GM19239 (cell line): ENCODE measurements at regions not wholly inside any gene's neighbourhood (a gene's known extent, or its start where the extent isn't known, plus 50 kb on each side); places are given as distances from the start of the nearest gene placed in this dataset.
"Not testable (repeated sequence)": the region's sequence is repeated elsewhere in the genome, so short reads cannot be mapped to it uniquely, and the experiment has no call there.

Experiments
- DNase-seq: peaks from one replicate; pipeline ENCODE4 v3.0.0; 2011; ENCODE audit warnings: low spot score; ENCODE audit not compliant: insufficient read length
- FAIRE-seq: peaks from 2 replicates; lab custom pipeline; 2011; peaks lifted over from hg19 to GRCh38; lab: Jason Lieb, UNC

DNA sequence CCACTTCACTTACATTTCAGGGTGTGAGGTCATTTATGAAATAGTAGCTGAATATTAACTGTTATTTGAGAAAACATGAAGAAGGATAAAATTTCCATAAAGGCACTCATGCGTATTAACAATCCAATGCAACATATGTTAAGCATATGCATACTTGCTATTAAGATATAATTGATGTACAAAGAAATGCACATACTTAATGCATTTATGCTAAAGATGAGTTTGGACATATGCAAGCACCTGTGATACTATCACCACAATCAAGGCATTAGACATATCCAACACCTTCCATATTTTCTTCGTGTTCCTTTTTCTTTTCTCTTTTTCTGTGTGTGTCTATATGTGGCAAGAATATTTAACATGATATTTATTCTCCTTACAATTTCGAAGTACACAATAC lies 464.8 kb upstream of the BRINP3 start:
- FAIRE-seq: no peak

DNA sequence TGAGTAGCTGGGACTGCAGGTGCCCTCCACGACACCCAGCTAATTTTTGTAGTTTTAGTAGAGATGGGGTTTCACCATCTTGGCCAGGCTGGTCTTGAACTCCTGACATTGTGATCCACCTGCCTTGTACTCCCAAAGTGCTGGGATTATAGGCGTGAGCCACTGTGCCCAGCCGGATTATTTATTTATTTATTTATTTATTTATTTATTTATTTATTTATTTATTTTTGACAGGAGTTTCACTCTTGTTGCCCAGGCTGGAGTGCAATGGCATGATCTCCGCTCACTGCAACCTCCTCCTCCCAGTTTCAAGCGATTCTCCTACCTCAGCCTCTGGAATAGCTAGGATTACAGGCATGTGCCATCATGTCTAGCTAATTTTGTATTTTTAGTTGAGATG lies 466.1 kb upstream of the BRINP3 start:
- not testable (repeated sequence) for DNase-seq, FAIRE-seq

More for the DNA sequence above, 464.8 kb upstream of the BRINP3 start:
- no peak for DNase-seq

DNA sequence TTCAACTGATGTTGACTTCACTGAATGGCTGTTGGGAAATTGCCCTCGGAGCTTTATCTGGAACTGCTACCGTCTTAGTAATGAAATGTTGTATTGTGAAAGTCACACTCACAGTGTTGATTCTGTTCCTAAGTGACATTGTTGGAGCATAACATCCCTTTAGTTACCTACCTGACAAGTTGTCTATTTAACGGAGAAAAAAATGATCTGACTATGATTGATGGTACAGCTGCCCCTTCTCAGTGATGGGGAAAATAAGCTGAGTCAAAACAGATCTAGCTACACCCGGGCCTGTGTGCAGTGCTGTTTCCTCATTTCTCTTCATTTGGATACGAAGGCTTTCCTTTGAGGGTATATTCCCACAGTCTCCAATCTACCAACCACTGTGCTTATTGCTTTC lies 472.3 kb upstream of the BRINP3 start:
- no peak for DNase-seq
- no peak for FAIRE-seq

DNA sequence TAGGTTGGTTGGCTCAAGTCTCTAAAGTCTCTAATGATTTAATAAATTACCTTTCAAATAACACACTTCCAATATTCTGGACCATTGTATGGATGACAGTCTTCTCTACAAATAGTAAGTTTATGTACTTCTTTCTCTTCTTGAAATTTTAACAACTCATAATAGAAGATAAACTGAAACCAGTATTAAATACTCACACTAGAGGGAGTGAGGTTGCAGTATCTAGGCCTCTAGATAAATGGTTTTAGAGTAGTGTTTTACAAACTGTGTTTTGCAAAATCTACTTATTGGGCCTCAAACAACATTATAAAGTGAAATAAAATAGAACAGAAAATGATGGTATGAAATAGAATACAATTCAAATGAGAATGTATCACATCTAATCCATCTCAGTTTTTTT lies 479.9 kb upstream of the BRINP3 start:
- DNase-seq: no peak
- FAIRE-seq: no peak

DNA sequence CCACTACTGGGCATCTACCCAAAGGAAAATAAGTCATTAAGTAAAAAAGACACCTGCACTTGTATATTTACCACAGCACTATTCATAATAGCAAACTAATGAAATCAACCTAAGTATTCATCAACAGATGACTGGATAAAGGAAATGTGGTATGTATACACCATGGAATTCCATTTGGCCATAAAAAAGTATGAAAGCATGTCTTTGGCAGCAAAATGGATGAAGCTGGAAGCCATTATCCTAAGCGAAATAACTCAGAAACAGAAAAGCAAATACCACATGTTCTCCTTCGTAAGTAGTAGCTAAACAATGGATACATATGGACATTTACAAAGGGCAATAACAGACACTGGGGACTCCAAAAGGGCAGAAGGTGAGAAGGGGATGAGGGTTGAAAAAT lies 485.7 kb upstream of the BRINP3 start:
- DNase-seq (no peak), FAIRE-seq (no peak)

DNA sequence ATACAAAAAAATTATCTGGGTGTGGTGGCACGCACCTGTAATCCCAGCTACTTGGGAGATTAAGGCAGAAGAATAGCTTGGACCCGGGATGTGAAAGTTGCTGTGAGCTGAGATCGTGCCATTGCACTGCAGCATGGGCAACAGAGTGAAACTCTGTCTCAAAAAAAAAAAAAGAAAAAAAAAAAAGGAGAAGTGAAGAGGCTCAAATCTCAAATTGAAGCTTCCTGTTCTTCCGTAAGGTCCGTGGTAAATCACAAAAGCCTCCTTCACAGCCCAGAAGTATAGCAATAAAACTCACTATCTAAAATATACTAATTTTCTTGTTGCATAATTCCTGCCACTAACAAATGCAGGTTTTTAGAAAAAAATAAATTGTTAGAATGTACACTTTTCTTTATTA lies 498.2 kb upstream of the BRINP3 start:
- DNase-seq (no peak), FAIRE-seq (no peak)

DNA sequence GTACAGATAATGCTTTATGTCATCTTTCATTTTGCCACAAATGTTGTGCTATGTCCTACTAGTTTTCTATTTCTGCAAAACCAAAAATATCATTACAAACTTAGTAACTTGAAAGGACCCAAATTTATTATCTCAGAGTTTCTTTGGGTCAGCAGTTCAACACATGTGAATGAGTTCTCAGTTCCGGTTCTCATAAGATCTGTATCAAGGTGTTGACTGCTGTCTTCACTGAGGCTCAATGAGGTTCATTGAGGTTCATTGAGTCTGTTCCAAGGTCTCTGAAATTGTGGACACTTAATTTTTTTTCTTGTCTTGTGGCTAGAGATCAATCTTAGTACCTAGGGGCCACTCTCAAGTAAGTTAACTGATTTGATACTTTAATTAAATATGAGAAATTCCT lies 525.1 kb upstream of the BRINP3 start:
- no peak for FAIRE-seq
- DNase-seq: no peak

DNA sequence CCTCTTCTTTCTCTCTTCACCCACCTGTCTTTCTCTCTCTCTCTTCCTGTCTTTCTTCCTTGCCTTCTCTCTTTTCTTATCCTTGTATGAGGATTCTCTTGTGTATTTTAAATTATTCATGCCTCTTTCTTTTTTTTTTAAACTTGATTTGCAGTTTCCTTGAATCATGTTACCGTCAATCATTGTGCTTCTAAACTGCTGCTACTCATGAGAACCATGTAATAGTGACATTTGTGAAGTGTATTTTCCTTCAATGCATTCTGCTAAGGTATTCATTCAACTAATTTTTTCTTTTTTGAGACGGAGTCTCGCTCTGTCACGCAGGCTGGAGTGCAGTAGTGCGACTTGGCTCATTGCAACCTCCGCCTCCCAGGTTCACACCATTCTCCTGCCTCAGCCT lies 539.1 kb upstream of the BRINP3 start:
- no peak for DNase-seq

DNA sequence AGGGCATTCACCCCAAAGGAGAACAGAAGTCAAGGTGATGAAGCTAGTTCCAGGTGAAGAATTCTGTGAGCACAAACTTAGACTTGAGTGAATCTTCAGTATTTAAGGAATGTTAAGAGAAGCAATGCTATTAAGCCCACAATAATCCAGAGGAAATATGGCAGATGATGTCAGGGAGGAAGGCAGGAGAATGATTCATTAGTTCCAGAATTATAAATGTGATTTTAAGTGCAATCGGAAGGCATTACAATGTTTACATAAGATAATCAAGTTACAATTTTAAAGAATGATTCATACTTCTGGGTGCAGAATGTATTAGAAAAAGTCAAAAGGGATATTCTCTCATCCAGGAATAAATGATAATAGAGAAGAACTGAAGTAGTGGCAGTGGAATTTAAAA lies 545.2 kb upstream of the BRINP3 start:
- FAIRE-seq: no peak
- no peak for DNase-seq

More for the DNA sequence above, 539.1 kb upstream of the BRINP3 start:
- no peak for FAIRE-seq

DNA sequence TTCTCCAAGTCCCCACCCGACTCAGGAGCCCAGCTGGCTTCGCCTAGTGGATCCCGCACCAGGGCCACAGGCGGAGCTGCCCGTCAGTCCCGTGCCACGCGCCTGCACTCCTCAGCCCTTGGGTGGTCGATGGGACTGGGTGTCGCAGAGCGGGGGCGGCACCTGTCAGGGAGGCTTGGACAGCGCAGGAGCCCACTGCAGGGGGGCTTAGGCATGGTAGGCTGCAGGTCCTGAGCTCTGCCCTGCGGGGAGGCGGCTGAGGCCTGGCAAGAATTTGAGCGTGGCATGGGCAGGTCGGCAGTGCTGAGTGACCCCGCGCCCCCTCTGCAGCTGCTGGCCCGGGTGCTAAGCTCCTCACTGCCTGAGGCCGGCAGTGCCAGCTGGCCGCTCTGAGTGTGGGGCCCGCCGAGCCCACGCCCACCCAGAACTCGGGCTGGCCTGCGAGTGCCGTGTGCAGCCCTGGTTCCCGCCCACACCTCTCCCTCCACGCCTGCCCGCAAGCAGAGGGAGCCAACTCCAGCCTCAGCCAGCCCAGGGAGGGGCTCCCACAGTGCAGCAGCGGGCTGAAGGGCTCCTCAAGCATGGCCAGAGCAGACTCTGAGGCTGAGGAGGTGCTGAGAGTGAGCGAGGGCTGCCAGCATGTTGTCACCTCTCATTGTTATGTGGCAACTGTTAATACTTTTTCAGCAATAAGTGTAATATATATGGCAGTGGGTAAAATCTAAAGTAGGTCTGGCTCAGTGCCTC lies 548.4 kb upstream of the BRINP3 start:
- DNase-seq: no peak
- FAIRE-seq: no peak

DNA sequence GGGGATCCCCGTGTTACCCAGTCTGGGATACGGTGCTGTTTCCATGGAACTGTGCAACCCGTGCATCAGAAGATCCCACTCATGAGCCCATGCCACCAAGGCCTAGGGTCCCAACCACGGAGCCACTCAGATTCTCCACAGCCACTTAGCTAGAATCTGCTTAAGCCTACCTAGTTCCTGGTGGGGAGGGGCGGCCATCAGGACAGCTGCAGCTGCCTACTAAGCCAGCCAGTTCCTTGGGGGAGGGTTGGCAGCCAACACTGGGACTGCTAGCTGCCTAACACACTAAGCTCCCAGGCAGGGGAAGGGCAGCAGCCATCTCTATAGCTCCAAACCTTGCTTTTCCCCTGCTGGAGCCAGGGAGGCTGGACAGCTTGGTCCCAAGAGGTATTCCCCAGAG lies 549.2 kb upstream of the BRINP3 start:
- no peak for FAIRE-seq
- DNase-seq: no peak

DNA sequence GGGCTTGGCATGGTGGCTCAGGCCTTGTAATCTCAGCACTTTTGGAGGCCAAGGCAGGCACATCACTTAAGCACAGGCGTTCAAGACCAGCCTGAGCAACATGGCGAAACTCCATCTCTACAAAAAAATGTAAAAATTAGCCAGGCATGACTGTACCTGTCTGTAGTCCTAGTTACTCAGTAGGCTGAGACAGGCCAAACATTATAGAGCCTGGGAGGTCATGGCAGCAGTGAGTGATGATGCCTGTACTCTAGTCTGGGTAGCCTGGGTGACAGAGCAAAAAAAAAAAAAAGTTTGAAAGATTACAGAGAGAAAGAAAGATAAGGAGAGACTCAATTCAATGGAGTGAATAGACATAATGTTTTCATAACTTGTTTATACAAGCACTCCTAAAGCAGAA lies 556.5 kb upstream of the BRINP3 start:
- FAIRE-seq (no peak), DNase-seq (no peak)

DNA sequence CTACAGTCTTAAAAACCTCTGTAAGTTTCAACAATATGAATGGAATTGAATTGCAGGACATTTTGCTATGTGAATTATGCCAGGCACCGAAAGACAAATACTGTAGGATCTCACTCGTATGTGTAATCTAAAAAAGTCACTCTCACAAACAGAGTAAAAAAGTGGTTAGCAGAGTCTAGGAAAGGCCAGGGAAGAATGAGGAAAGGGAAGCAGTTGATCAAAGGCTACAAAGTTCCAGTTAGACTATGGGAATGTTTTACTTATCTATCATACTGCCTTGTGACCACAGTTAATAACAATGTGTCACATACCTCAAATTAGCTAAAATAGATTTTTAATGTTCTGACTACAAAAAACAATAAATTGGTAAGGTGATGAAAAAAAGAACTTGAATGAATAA lies 565.4 kb upstream of the BRINP3 start:
- no peak for DNase-seq
- FAIRE-seq: no peak

DNA sequence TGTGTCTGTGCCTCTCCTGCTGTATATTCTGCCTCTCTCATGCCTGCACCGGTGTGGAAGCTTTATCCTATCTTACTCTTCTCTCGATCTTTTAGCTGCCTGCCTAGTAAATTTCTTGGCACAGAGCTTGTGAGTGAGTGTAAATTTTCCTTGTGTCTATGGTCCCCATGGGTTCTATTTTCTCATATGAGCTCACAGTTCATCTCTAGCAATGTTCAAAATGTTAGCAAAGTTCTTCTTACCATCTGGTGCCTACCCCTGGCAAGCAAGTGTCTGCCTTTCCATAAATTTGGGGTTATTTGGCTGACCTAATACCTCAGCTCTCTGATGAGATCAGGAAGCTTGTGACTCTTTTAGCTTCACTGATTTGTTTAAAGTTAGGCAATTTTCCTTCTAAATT lies 572.1 kb upstream of the BRINP3 start:
- FAIRE-seq (no peak), DNase-seq (no peak)

DNA sequence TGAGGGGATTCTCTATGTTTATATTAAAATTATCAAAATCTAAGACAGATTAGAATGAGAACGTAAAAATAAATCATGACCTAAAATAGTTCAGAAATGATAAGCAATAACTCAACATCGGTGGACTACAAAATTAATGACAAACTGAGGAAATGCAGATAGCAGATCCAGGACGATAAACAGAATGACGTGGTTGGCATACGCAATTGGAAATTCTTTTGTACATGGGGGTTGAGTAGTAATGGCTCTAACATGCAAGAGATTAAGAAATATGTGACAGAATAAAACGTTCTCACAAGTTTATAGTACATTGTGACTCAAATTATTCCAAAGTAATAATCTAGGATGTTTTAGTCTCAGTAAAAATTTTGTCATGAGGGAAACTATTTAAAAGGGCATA lies 575.2 kb upstream of the BRINP3 start:
- FAIRE-seq (no peak), DNase-seq (no peak)

DNA sequence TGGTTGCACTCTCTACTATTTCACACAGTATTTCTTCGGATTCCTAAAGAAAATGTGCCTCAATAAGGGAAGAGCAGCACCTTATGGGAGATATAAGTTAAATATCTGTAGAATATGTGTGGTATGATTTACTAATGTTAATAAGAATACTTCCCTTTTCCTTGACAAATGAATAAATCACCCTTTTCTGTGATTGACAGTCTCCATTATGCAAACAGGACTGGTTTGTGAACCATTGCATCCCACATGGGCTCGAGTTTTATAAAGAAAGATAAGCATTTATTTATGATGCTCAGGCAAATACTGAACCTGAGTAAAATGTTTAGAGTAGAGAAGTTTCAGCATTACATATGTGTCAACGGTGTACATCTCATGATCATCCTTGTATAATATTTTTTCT lies 587.7 kb upstream of the BRINP3 start:
- no peak for FAIRE-seq

DNA sequence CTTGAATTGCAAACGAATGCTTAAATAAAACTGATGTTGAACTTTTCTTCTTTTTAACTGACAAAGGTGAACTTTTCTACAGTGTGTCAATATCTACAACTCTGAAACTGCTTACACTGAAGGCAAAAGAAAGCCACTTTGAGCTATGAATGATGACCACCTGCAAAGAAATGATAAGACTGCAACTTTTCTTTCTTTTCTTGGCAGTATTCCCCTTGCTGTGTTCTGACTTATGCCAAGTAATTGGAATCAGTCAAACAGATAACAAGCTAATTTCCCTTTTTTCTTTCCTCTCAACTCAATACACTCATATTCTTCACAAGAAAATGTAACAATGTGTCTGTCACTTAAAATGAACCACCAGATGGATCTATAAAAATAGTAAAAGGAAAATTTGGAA lies 588.1 kb upstream of the BRINP3 start:
- no peak for FAIRE-seq
- DNase-seq: no peak

More for the DNA sequence above, 587.7 kb upstream of the BRINP3 start:
- no peak for DNase-seq

DNA sequence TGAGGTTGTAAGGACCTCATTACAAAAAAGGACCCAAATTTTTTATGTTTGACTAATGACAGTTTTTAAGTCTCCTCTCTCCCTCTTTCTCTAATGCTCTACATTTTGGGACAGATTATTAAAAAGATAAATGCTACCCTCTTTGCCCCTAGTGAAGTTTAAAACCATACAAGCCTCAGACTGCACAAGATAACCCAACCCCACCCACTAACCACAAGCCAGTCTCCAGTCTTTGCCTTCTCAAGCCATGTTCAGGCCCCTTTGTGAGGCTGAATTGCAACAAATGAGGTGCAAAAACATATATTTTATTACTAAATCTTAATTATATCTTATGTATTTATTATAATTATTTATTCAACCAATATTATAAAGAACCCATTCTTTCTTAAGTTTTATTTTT lies 597.2 kb upstream of the BRINP3 start:
- FAIRE-seq: no peak

DNA sequence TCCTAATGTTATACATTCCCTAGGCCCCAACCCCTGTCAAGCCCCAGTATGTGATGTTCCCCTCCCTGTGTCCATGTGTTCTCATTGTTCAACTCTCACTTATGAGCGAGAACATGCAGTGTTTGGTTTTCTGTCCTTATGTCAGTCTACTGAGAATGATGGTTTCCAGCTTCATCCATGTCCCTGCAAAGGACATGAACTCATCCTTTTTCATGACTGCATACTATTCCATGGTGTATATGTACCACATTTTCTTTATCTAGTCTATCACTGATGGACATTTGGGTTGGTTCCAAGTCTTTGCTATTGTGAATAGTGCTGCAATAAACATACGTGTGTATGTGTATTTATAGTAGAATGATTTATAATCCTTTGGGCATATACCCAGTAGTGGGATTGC lies 605.4 kb upstream of the BRINP3 start:
- not testable (repeated sequence) for DNase-seq, FAIRE-seq

More for the DNA sequence above, 597.2 kb upstream of the BRINP3 start:
- no peak for DNase-seq

DNA sequence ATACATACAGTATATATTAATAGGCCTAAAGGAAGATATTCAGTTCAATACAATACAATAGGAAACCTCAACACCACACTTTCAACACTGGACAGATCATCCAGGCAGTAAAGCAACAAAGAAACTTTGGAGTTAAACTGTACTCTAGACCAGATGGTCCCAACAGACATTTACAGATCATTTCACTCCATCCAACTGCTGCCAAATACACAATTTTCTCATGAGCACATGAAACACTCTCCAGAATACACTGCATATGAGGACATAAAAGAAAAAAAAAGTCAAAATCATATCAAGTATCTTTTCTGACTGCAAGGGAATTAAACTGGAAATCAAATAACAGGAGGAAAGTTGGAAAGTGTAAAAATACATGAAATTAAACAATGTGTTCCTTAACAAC lies 607.5 kb upstream of the BRINP3 start:
- FAIRE-seq: no peak
- no peak for DNase-seq

DNA sequence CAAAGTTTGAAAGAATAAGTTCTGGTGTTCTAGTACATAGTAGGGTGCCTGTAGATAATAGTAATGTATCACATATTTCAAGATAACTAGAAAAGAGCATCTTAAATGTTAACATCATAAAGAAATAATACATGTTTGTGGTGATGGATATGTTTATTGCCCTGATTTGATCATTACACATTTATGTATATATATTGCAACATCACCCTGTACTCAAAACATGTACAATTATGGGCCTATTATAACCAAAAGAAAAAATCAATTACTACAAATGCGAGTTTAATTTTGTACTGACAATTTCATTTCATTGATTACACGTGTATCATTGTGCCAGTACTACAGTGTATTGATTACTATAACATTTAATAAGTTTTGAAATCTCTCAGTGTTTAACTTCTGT lies 609.2 kb upstream of the BRINP3 start:
- no peak for DNase-seq
- FAIRE-seq: no peak

DNA sequence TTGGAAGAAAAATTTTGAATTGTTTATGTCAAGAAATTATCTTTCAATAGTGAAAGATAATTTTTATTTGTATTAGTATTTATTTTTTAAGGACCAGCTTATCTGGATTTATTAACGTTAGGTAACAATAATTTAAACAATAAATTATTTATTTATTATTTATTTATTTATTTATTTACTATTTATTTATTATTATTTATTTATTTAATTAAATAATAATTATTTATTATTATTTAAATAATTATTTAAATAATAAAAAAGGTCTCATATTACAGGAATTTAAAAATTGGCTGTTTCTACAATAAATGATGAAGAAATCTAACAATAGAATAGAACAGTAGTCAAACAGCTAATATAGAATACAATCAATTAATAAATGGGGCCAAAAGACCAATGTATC lies 618.7 kb upstream of the BRINP3 start:
- FAIRE-seq (no peak), DNase-seq (no peak)
